Spleen (tissue), 7 donors: ENCODE measurements at regions not wholly inside any gene's neighbourhood (a gene's known extent, or its start where the extent isn't known, plus 50 kb on each side); places are given as distances from the start of the nearest gene placed in this dataset.

Source experiments
- CTCF ChIP-seq, 11 experiments: fragments of 200-600 bp in 7 of 11; fragments of 450-650 bp in 4 of 11; sonication (generic) in 4 of 11; IDR thresholded peaks in 8 of 11; conservative IDR thresholded peaks in 3 of 11; 1 replicate in 7 of 11; 2 replicates in 4 of 11; pipeline versions ENCODE4 v1.4.0 to v1.8.0; 2016 to 2021; ENCODE audit warnings: antibody characterized with exemption in 11 of 11, inconsistent platforms in 4 of 11, mild to moderate bottlenecking in 1 of 11
- POLR2A ChIP-seq, 3 donors: fragments of 450-650 bp; IDR thresholded peaks; one replicate each; pipeline ENCODE4 v1.5.1; 2017; ENCODE audit warnings: antibody characterized with exemption in 3 of 3, mild to moderate bottlenecking in 1 of 3
- POLR2AphosphoS5 ChIP-seq, 3 donors: sonication (generic); formaldehyde crosslinking; IDR thresholded peaks; one replicate each; pipeline ENCODE4 v1.5.1; 2017; ENCODE audit warnings: antibody characterized with exemption in 3 of 3
- donor health status: DM: no; HTN: no; CAD: no; lungs with moderate emphysema.
- donor health status: DM: no; HTN: no; CAD: no.
- donor health status: DM: no; HTN: no; CAD: no.

GRCh38 chr22:22770881-22771280 is 116.7 kb upstream of the IGLL5 start:
- TF ChIP-seq CTCF (IDR thresholded peaks at IDR 0.05 in 8 of 11, conservative IDR thresholded peaks at IDR 0.05 in 3 of 11) (no peak), POLR2A (IDR thresholded peaks at IDR 0.05) (no peak), POLR2AphosphoS5 (IDR thresholded peaks at IDR 0.05) (no peak)
